DLD1 (cell line): ENCODE measurements at regions not wholly inside any gene's neighbourhood (a gene's known extent, or its start where the extent isn't known, plus 50 kb on each side); places are given as distances from the start of the nearest gene placed in this dataset.
"Not testable (repeated sequence)": the region's sequence is repeated elsewhere in the genome, so short reads cannot be mapped to it uniquely, and the experiment has no call there.

Source experiments
- in situ Hi-C: cut with HindIII; loops from 2 replicates; pipeline ENCODE4 v1.10.0; 2017; ENCODE audit warnings: low sequenced_read_pairs

DNA sequence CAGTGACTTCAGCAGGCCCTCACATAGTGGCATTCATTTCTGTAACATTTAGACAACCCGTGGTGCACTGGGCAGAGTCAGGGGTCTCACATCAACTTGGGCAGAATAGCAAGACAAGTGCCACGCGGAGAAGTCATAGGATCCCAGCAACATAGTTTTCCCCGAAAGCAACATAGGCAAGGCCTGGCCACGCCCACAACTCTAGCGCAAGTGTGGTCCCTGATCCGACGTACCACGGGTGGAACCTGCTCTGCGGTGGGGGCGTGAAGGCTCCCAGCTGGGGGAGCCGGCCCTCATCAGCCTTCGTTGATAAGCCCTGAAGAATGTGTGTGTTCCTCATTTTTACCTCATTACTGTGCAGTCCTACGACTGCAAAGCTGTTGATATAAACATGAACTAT is 261.2 kb downstream of the EIPR1 start:
- in situ Hi-C loops, result no loop called here

DNA sequence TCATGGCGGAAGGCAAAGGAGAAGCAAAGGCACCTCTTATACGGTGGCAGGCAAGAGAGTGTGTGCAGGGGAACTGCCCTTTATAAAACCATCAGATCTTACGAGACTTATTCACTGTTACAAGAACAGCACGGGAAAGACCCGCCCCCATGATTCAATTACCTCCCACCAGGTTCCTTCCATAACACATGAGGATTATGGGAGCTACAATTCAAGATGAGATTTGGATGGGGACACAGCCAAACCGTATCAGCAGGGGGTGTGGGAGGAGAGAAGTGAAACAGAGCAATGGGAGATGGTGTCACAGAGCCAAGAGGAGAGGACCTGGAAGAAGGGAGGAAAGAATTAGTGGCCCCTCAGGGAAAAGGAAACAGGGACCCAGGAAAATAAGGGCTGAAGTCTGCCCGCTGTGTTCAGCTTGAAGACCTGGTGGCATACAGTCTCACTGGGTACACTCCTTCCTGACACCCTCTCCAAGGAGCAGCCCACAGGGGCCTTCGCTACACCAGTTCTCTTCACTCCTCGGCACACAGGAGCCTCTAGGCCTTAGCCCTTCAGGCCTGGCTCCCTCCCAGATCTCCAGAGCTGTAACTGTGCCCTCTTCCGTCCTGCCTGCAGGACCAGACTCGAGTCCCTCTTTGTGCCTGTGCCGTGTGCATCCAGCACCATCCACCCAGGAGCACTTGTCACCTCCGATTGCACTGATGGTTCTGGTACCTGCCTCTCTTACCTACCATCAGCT is 262.1 kb downstream of the EIPR1 start:
- in situ Hi-C loops, result no loop called here

DNA sequence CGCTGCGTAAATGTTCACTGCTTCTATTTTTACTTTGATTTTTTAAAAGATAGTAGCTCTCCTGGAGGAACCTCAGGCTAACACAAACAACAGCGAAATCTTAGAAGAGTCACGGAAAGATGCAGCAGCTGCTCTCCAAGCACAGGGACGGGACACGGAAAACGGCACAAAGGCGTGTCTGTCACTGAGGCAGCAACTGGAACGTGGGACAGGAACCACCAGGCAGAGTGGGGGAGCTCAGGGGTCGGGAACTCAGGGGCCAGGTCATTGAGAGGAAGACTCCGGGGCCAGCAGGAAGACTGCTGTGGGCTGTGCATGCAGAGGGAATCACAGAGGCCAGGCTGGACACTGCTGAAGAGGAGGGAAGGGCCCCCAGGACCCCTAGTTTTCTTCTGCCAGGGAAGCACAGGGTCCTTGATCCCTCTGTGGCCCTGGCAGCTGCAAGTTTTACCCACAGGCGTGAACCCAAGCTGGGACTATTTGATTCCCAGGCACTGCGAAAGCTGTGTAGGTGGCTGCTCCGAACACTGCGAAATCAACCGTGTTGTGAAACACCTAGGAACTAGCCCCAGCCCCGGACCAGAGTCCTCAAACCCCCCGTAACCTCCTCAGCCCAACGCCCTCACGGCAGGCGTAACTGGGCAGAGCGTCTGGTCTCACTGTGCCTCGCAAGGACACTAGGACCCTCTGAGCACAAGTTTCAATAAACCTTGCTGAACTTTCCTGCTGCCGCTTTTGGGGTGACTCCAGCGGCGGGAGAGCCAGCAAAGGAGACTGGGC is 263.0 kb downstream of the EIPR1 start:
- in situ Hi-C loops, result no loop called here

DNA sequence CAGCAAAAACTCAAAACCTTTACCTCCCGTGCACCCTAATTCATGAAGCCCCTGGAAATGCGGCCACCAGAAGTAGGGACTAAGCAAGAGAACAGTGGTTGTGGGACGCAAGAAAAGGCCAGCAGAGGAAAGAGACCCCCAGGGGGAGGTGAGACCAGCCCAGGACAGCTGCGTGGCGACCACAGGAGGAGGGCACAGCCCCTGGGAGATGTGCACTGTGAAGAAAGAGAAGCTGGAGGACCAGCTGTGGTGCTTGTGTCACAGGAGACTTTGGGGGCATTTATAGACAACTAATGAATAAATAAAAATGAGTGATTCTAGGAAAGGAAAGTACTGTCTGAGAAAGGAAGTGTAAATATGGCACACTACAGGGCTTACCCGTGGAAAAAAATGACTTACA is 263.8 kb downstream of the EIPR1 start:
- in situ Hi-C loops, result no loop called here

DNA sequence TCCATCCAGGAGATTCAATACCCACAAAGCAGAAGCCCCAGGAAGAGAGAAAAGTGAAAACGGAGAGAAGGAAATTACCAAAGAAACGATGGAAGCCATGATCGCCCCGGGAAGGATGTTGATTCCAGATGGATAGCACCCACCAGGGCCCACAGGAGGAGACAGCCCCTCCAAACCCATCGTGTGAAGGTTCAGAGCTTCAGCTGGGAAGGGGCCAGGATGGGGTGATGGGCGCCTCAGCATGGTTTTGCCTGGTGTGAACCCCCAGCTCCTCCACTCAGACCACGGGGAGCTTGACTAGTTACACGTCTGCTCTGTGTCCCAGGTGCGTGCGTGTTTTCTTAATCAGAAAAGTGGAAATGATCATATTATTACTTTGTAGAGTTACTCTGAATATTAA is 264.5 kb downstream of the EIPR1 start:
- in situ Hi-C loops, result no loop called here

DNA sequence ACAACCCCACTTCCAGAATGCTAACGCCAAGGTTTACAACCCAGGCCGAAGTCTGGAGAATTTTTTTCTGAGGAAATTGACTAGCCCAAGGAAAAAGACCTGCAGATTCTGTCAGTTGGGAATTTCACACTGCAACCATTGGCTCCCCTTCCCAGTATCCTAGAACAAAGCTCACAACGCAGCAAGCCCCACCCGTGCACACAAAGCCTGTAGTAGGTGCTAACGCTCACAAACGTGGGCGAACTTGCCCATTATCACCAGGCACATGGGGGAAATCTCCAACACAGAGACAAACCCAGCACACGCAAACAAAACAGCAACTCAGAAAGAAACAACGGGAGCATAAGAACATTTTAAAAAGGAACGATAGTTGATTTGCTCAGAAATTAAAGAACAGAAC is 265.1 kb downstream of the EIPR1 start:
- in situ Hi-C loops, result no loop called here

DNA sequence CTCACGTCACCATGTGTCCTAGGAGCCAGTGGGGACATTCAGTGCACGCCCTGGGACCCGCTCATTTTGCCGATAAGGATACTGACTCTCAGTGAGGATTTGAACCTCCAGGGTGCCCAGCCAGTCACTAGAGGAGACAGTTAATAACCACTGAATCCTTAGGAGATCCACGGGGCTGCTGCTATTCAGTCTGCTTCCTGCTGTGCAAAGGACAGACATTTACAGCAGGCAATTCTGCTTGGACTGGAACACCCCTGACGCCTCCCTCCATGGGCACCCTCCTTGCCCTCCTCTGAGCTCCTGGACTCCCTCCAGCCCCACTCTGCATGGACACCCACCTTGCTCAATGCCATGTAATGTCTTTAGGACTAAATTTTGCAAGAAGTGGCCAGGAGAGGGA is 265.5 kb downstream of the EIPR1 start:
- in situ Hi-C loops, result no loop called here

DNA sequence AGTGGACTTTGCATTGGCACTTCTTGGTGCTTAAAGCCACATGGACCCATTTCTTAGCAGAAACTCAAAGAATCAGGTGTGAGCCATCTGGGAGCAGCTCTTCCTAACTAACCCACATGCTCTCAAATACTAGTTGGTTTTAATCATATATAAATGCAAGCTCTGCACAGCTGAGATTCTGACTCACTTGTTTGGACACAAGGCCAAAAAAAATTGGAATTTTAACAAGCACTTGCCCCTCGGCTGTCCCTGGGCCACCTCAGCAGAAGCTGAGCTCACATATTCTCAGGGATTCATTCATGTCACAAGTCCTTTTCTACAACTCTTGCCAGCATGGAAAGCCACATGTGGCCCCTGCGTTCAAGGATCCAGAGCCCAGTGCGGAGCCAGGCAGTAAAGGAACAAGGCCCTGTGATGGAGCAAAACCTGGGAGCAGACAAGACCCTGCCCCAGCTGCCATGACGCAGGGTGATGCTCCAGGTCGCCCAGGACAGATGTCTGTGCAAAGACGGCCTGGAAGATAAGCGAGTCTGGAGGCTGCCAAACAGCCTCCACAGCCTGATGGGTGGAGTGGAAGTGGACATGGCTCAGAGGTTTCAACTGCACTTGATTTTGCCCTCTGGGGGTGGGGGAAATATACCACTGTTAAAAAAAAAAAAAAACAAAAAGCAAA is 266.5 kb downstream of the EIPR1 start:
- in situ Hi-C loops, result no loop called here

DNA sequence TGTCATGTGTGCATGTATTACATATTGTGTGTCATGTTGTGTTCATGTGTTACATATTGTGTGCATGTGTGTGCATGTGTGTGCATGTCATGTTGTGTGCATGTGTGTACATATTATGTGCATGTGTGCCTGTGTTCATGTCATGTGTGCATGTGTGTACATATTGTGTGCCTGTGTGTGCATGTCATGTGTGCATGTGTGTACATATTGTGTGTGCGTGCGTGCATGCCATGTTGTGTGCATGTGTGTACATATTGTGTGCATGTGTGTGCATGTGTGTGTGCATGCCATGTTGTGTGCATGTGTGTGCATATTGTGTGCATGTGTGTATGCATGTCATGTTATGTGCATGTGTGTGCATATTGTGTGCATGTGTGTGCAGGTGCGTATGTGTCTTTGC is 267.1 kb downstream of the EIPR1 start:
- in situ Hi-C loops, result no loop called here

DNA sequence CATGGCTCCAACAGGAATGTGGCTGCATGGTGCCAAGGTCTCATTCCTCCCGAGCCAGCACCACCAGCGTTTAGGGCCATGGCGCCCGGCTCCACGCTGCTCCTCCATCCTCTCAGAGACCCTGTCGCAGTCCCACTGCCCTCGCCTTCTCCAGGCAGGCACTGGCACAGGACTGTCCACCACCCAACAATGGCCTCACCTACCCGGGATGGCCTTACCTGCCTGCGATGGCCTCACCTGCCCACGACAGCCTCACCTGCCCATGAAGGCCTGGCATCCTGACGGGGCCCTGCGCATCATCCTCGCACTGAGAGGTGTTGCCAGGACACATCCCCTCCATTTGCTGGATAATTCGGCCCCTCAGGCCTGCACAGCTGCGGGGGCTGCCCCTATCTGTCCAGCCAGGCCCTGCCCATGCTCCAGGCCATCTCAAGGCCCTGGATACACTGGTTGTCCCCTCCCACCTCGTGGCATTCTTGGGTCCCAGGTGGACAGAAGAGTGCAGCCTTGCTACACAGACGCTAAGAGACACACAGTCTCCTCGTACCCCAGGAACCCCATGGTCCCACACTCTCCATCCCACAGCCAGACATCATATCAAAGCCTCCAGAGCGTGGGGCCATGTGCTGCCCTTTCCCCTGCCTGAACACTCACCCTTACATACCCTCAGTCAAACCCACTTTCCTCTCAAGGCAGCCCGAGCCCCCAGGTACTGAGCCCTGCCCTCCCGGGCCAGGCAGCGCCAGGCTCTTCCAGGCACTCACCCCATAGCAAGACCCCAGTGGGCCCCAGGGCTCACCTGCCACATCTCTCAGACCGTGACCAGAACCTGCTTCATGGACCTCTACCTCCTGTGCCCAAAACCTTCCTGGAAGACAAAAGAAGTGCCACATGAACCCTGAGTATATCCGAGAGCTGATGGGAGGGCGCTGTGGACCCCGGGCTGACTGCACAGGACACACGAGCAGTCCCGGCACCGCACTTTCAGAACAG is 268.6 kb downstream of the EIPR1 start:
- in situ Hi-C loops, result no loop called here

DNA sequence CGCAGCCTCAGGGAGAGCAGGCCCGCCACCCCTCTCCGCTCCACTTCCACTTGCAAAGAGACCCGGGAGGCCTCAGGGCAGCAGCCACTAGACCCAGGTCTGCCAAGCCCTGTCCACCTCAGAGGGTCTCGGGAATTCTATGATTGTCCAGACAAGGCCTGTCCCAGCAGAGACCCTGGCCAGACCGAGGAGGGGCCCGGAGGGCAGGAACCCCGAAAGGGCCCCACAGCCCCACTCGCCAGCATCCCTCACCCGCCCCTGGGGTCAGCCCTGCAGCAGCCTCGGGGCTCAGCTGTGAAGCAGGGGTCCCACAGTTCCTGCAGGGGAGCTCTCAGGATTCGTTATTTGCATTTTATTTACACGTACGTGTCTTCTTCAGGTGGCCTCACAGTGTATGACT is 269.5 kb downstream of the EIPR1 start:
- in situ Hi-C loops, result no loop called here

DNA sequence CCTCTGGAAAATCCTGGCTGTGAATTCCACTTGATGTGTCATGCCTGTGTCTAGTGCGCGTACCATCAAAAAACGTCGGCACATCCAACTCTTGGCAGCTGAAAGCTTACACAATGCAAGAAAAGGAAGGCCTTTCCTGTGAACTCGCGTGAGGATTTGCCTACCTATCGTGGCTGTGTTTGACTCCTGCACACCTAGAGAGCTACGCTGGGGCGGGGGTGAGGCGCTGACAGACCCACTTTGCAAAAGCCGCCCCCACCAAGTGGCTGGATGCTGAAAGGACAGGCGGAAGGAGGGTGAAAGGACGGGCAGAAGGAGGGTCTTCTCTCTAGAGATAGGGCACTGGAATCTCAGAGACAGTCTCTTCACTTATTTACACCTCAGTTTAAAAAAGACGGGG is 270.1 kb downstream of the EIPR1 start:
- in situ Hi-C loops, result no loop called here

DNA sequence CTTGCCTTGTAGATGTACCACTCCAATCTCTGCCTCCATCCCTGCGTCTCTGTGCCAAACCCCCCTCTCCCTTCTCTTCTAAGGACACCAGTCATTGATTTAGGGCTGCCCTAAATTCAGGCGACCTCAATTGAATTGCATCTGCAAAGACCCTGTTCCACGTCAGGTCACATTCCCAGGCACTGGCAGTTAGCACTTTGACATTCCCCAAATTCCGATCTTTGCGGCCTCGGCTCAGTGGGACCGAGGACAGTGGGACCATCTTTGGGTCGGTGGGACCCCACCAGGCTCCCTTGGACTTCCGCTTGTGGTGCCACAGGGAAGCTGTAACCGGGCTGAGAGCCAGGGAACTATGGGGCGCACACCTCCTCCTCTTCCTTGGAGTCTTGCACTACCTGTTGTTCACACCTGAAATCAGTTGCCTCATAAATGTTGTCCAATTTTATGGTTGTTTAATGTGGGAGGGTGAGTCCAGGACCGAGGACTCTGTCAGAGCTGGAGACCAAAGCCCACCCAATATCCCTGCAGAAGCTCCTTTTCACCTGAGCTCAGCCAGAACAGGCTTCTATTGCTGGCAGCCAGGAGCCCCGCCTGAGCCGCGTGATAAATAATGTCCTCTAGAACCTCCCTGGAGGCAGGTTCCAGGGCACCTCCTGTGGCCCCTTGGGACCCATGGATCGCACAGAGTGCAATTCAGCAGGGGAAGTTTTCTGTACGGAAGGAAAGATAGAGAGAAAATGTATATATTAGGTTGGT is 271.6 kb downstream of the EIPR1 start:
- in situ Hi-C loops, result no loop called here

DNA sequence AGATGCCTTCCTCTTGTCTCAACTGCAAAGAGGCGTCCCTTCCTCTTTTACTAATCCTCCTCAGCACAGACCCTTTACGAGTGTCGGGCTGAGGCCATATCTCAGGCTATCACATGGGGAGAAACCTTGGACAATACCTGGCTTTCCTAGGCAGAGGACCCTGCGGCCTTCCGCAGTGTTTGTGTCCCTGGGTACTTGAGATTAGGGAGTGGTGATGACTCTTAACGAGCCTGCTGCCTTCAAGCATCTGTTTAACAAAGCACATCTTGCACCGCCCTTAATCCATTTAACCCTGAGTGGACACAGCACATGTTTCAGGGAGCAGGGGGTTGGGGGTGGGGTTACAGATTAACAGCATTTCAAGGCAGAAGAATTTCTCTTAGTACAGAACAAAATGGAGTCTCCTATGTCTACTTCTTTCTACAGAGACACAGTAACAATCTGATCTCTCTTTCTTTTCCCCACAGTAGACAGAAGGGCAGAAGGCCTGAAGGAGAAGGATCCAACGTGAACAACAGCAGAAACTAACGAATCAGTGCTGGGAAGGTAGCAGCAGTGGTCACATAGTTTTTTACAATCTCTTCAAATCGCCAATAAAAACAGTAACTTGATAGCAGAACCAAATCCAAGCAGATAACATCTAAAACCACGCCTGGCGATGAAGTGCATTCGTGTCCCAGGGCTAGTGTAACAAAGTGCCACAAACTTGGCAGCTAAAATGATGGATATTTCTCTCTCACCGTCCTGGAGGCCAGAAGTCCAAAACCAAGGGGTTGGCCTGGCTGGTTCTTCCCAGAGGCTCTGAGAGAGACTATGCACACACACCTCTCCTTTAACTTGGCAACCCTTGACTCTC is 272.4 kb downstream of the EIPR1 start:
- in situ Hi-C loops, result not testable (repeated sequence)

DNA sequence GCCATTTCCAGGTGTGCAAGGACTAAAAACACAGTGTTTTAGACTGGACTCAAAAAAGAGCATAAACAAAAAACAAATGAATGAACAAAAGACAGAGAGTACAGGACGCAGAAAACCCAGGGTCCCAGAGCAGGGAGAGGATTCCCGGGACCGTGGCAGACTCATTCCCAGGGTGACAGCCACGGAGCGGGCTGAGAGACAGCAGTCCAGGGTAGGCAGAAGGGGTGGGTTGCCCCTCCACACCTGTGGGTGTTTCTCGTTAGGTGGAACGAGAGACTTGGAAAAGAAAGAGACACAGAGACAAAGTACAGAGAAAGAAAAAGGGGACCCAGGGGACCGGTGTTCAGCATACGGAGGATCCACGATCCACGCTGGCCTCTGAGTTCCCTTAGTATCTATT is 273.4 kb downstream of the EIPR1 start:
- in situ Hi-C loops, result no loop called here

DNA sequence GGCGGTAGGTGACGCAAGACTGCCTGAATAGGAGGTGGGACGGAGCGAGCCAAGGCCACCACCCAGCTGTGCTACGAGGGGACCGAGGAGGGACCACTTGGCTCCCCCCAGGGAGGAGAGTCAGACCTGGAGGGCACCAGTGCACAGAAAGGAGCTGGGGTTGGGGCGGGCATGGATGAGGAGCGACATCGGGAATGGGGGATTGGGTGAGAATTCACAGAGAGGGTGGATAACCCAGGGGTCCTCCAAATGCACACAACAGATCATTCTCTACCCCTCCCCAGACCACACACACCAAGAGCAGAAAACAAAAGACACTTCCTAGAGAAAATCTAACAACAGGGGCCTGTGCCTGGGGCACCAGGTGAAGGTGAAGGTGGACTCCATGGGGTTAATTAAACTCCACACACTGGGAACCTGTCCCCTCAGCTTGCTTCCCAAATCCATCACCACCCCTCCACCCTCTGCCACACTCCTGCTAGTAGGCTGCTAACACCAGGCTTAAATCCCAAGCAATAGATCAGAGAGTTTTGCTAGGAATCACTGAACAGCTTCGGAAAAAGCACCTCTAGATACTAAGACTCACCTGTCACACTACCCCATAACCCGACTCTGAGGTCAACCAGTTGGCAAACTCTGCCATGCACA is 274.6 kb downstream of the EIPR1 start:
- in situ Hi-C loops, result no loop called here

DNA sequence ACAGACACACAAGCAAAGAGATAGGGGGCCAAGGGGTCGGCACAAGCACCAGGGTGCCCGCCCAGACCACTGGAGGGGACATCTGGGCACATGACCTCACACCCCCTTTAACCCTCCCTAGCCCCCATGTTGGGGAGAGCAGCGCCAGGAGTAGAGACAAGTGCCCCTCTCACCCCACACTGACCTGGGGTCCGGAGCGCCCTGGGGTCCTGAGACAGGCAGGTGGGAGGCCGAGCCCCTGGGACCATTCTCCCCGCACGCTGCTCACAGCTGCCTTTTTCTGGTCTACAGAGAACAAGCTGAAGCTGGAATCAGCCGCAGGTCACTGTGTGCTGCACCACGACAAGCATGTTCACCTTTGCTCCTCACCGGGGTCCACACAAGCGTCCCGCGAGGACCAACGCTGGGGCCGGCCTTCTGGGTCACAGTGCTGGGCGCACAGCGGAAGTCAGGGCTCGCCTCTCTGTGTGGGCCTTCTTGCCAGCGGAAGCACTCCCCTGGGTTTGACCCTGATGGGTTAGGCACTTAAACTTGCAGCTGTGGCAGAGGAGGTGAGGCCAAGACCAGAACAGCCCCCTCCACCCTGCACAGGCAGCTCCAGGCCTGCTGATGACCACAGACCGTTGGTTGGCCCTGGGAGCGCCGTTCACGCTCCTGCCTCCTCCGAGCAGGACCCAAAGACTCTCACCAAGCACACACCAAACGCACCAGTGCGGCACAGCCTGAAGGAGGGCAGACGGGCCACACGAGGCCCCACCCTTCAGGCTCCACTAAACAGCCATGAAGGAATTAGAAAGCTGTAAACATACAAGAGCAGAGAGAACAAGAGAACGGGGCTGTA is 275.3 kb downstream of the EIPR1 start:
- in situ Hi-C loops, result no loop called here
